ENCODE measurements at regions not wholly inside any gene's neighbourhood (a gene's known extent, or its start where the extent isn't known, plus 50 kb on each side); places are given as distances from the start of the nearest gene placed in this dataset.

- FAIRE-seq = peak; percentile 26
- H3K9me1 ChIP-seq (ENCODE audit: control insufficient read depth, extremely low read depth, insufficient read depth, low read length) = no peaks in the 10 kb centered on the region
- dilution Hi-C loops (cut with MboI; ENCODE audit: extremely low pct_ligation_motif_present, low sequenced_read_pairs) = no loop called here
Observed at GRCh38 chr7:81641873-81642272, 128.0 kb downstream of the HGF start.

GRCh38 chr7:81638198-81638597 is 131.6 kb downstream of the HGF start:
- no peaks in the 10 kb centered on the region for H4K20me1 ChIP-seq (ENCODE audit: control insufficient read depth, extremely low read depth, insufficient read depth, low read length)
- no peak for TF ChIP-seq EZH2 (IDR thresholded peaks at IDR 0.05; ENCODE audit: low read length)
- TF ChIP-seq CTCF (optimal IDR thresholded peaks at IDR 0.05 in 1 of 3, IDR thresholded peaks at IDR 0.05 in 1 of 3, conservative IDR thresholded peaks at IDR 0.05 in 1 of 3; ENCODE audit: extremely low read depth in 1 of 3, insufficient read depth in 2 of 3, low read length in 3 of 3) = no peak
- no peak overlapping the region for H2AFZ ChIP-seq (ENCODE audit: control insufficient read depth, low read length)
- dilution Hi-C loops (cut with MboI; ENCODE audit: extremely low pct_ligation_motif_present, low sequenced_read_pairs) = no loop called here
- no peak for FAIRE-seq
- H3K9me1 ChIP-seq (ENCODE audit: control insufficient read depth, extremely low read depth, insufficient read depth, low read length) = no peaks in the 10 kb centered on the region
- no peaks in the 10 kb centered on the region for H3K79me2 ChIP-seq (ENCODE audit: control insufficient read depth, insufficient read depth, low read length)
- H3K4me3 ChIP-seq (ENCODE audit: control insufficient read depth in 2 of 3, extremely low read depth in 1 of 3, insufficient read depth in 2 of 3, low read depth in 1 of 3, low read length in 3 of 3) = no peak overlapping the region
- no peak overlapping the region for H3K4me2 ChIP-seq (ENCODE audit: control insufficient read depth, extremely low read depth, insufficient read depth, low read depth, low read length)
- H3K9me3 ChIP-seq (ENCODE audit: control insufficient read depth, low read depth, low read length) = no peaks in the 10 kb centered on the region
- no peaks in the 10 kb centered on the region for H3K27me3 ChIP-seq (ENCODE audit: control insufficient read depth, extremely low read depth, insufficient read depth, low read length)
- no peaks in the 10 kb centered on the region for H3K36me3 ChIP-seq (ENCODE audit: control insufficient read depth in 2 of 2, extremely low read depth in 1 of 2, insufficient read depth in 2 of 2, low read length in 2 of 2)
- H3K27ac ChIP-seq (ENCODE audit: control insufficient read depth, insufficient read depth, low read length) = no peak overlapping the region
- no peaks in the 10 kb centered on the region for H3K4me1 ChIP-seq (ENCODE audit: control insufficient read depth, extremely low read depth, insufficient read depth, low read length)
- no peak overlapping the region for H3K9ac ChIP-seq (ENCODE audit: control insufficient read depth, extremely low read depth, insufficient read depth, low read length)
- no peak for DNase-seq (ENCODE audit: low read depth, low spot score)

More at GRCh38 chr7:81641873-81642272, 128.0 kb downstream of the HGF start:
- no peaks in the 10 kb centered on the region for H4K20me1 ChIP-seq (ENCODE audit: control insufficient read depth, extremely low read depth, insufficient read depth, low read length)
- TF ChIP-seq CTCF (optimal IDR thresholded peaks at IDR 0.05 in 1 of 3, IDR thresholded peaks at IDR 0.05 in 1 of 3, conservative IDR thresholded peaks at IDR 0.05 in 1 of 3; ENCODE audit: extremely low read depth in 1 of 3, insufficient read depth in 2 of 3, low read length in 3 of 3) (no peak), EZH2 (IDR thresholded peaks at IDR 0.05; ENCODE audit: low read length) (no peak)
- no peaks in the 10 kb centered on the region for H3K36me3 ChIP-seq (ENCODE audit: control insufficient read depth in 2 of 2, extremely low read depth in 1 of 2, insufficient read depth in 2 of 2, low read length in 2 of 2)
- H3K4me1 ChIP-seq (ENCODE audit: control insufficient read depth, extremely low read depth, insufficient read depth, low read length) = no peaks in the 10 kb centered on the region
- no peaks in the 10 kb centered on the region for H3K79me2 ChIP-seq (ENCODE audit: control insufficient read depth, insufficient read depth, low read length)
- H3K4me3 ChIP-seq (ENCODE audit: control insufficient read depth in 2 of 3, extremely low read depth in 1 of 3, insufficient read depth in 2 of 3, low read depth in 1 of 3, low read length in 3 of 3) = no peak overlapping the region
- H3K9ac ChIP-seq (ENCODE audit: control insufficient read depth, extremely low read depth, insufficient read depth, low read length) = no peak overlapping the region
- H3K9me3 ChIP-seq (ENCODE audit: control insufficient read depth, low read depth, low read length) = no peaks in the 10 kb centered on the region
- no peak overlapping the region for H2AFZ ChIP-seq (ENCODE audit: control insufficient read depth, low read length)
- no peaks in the 10 kb centered on the region for H3K27me3 ChIP-seq (ENCODE audit: control insufficient read depth, extremely low read depth, insufficient read depth, low read length)
- DNase-seq (ENCODE audit: low read depth, low spot score) = no peak
- H3K27ac ChIP-seq (ENCODE audit: control insufficient read depth, insufficient read depth, low read length) = no peak overlapping the region
- H3K4me2 ChIP-seq (ENCODE audit: control insufficient read depth, extremely low read depth, insufficient read depth, low read depth, low read length) = no peak overlapping the region
